CD14-positive monocyte (primary cell): ENCODE measurements at regions not wholly inside any gene's neighbourhood (a gene's known extent, or its start where the extent isn't known, plus 50 kb on each side); places are given as distances from the start of the nearest gene placed in this dataset.

Experiments
- DNase-seq, 3 donors: peaks; one replicate each; pipeline ENCODE4 v3.0.0-alpha.2; 2011 to 2022
- H2AFZ ChIP-seq: 2 replicates; pipeline ENCODE4 v1.6.0; 2012; ENCODE audit warnings: mild to moderate bottlenecking, low read depth, low read length, inconsistent platforms; ENCODE audit not compliant: insufficient read depth, poor library complexity, severe bottlenecking
- H3K27ac ChIP-seq, 2 donors: 1 replicate in 1 of 2; 2 replicates in 1 of 2; pipeline ENCODE4 v1.5.1; 2012 to 2013; ENCODE audit warnings: low read length in 2 of 2, control low read depth in 1 of 2, inconsistent platforms in 1 of 2, low read depth in 1 of 2, mild to moderate bottlenecking in 1 of 2
- H3K27me3 ChIP-seq, 2 donors: one replicate each; pipeline versions ENCODE4 v1.6.0 to v1.6.1; 2011 to 2013; ENCODE audit warnings: low read length in 2 of 2; ENCODE audit not compliant: control insufficient read depth in 2 of 2, insufficient read depth in 2 of 2
- H3K36me3 ChIP-seq, 2 donors: replicated peaks in 1 of 2; 1 replicate in 1 of 2; 2 replicates in 1 of 2; pipeline versions ENCODE4 v1.5.1 to v1.6.1; 2012 to 2013; ENCODE audit warnings: low read length in 2 of 2, control low read depth in 1 of 2, inconsistent platforms in 1 of 2, mild to moderate bottlenecking in 1 of 2; ENCODE audit not compliant: insufficient read depth in 2 of 2, control insufficient read depth in 1 of 2
- H3K4me1 ChIP-seq, 2 donors: 1 replicate in 1 of 2; 2 replicates in 1 of 2; pipeline versions ENCODE4 v1.5.1 to v1.6.1; 2012 to 2013; ENCODE audit warnings: low read length in 2 of 2, control low read depth in 1 of 2, inconsistent platforms in 1 of 2, mild to moderate bottlenecking in 1 of 2, moderate library complexity in 1 of 2; ENCODE audit not compliant: insufficient read depth in 2 of 2, control insufficient read depth in 1 of 2
- H3K4me2 ChIP-seq: replicated peaks from 2 replicates; pipeline ENCODE3; 2012; ENCODE audit warnings: low read length, moderate library complexity, mild to moderate bottlenecking; ENCODE audit not compliant: poor library complexity, severe bottlenecking; ENCODE audit errors: extremely low read depth
- H3K4me3 ChIP-seq, 3 experiments: fragments of 200-600 bp in 1 of 3; sonication (generic) in 1 of 3; replicated peaks in 1 of 3; 1 replicate in 2 of 3; 2 replicates in 1 of 3; pipeline ENCODE4 v1.5.1; 2011 to 2013; ENCODE audit warnings: low read length in 3 of 3, mild to moderate bottlenecking in 3 of 3, control low read depth in 2 of 3, low read depth in 2 of 3, inconsistent platforms in 1 of 3, moderate library complexity in 1 of 3
- H3K79me2 ChIP-seq: 2 replicates; pipeline ENCODE4 v1.6.0; 2012; ENCODE audit warnings: mild to moderate bottlenecking, control low read depth, inconsistent platforms, low read length, moderate library complexity; ENCODE audit not compliant: insufficient read depth
- H3K9ac ChIP-seq: 2 replicates; pipeline ENCODE4 v1.6.0; 2017; ENCODE audit warnings: low read length, mild to moderate bottlenecking; ENCODE audit not compliant: insufficient read depth, poor library complexity, severe bottlenecking
- H3K9me3 ChIP-seq, 2 donors: replicated peaks in 1 of 2; 1 replicate in 1 of 2; 2 replicates in 1 of 2; pipeline versions ENCODE4 v1.5.1 to v1.6.1; 2012 to 2013; ENCODE audit warnings: low read length in 2 of 2, control low read depth in 1 of 2; ENCODE audit not compliant: control insufficient read depth in 1 of 2, insufficient read depth in 1 of 2
- H4K20me1 ChIP-seq: 2 replicates; pipeline ENCODE4 v1.6.0; 2012; ENCODE audit warnings: mild to moderate bottlenecking, low read length, control low read depth, moderate library complexity; ENCODE audit not compliant: insufficient read depth
- H3K27ac Mint-ChIP-seq, 7 donors: one replicate each; pipeline ENCODE4 v1.8.0; 2020; ENCODE audit warnings: mild to moderate bottlenecking in 7 of 7, mixed read lengths in 7 of 7, moderate library complexity in 6 of 7, inconsistent platforms in 2 of 7
- H3K27me3 Mint-ChIP-seq, 3 donors: one replicate each; pipeline ENCODE4 v1.8.0; 2021 to 2022; ENCODE audit warnings: low read depth in 3 of 3, mild to moderate bottlenecking in 3 of 3, mixed read lengths in 3 of 3, moderate library complexity in 3 of 3, inconsistent platforms in 1 of 3
- H3K36me3 Mint-ChIP-seq, 2 donors: one replicate each; pipeline ENCODE4 v1.8.0; 2020; ENCODE audit warnings: mixed read lengths in 2 of 2, inconsistent platforms in 1 of 2, mild to moderate bottlenecking in 1 of 2
- H3K4me1 Mint-ChIP-seq: one replicate; pipeline ENCODE4 v1.8.0; 2020; ENCODE audit warnings: mild to moderate bottlenecking, mixed read lengths
- H3K4me3 Mint-ChIP-seq, 2 donors: one replicate each; pipeline ENCODE4 v1.8.0; 2020; ENCODE audit warnings: mild to moderate bottlenecking in 2 of 2, mixed read lengths in 2 of 2, moderate library complexity in 1 of 2
- H3K9me3 Mint-ChIP-seq, 7 donors: one replicate each; pipeline ENCODE4 v1.8.0; 2020 to 2022; ENCODE audit warnings: mixed read lengths in 7 of 7, mild to moderate bottlenecking in 6 of 7, moderate library complexity in 6 of 7, inconsistent platforms in 2 of 7
- WGBS: methylation state at CpG from one replicate; pipeline ENCODE4 v1.1.5; 2013; ENCODE audit warnings: missing lambda C conversion rate; ENCODE audit not compliant: insufficient coverage; 5-methylcytosine and 5-hydroxymethylcytosine counted together
- intact Hi-C, 2 donors: fragments of 100-400 bp; cut with micrococcal nuclease; formaldehyde crosslinking; loops; one replicate each; pipeline versions ENCODE4 v1.15.0 to v1.15.1; 2023
- TF ChIP-seq, protein P1 (sequence below): fragments of 200-600 bp; IDR thresholded peaks from one replicate; pipeline ENCODE4 v1.8.0; 2022; ENCODE audit warnings: antibody characterized with exemption, mild to moderate bottlenecking

DNA sequence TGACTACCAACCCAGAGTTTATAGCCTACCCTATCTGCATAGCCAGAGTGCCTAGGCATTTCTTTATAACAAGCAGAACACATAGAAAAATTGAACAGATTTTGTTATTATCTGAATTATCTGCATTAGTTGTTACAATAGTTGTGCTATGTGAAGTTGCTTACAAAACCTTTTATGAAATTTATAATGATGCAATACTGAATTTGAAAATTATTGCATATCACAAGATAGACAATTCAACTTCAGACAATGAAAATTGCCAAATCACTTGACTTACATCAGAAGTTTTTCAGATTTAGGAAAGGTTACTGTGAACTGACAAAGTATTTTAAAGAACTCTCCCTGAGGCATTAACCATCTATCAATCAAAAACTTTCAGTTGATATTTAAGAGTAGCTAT is 437.9 kb upstream of the PIK3C3 start:
- Histone ChIP-seq H3K36me3 (no peaks in the 10 kb centered on the region), H4K20me1 (no peaks in the 10 kb centered on the region), H3K9ac (no peak overlapping the region), H3K4me1 (no peaks in the 10 kb centered on the region), H3K27me3 (no peaks in the 10 kb centered on the region), H3K79me2 (no peaks in the 10 kb centered on the region), H3K27ac (no peak overlapping the region), H3K4me2 (no peak overlapping the region), H3K9me3 (no peaks in the 10 kb centered on the region), H3K4me3 (no peak overlapping the region), H2AFZ (no peak overlapping the region)
- TF ChIP-seq, protein P1, sequence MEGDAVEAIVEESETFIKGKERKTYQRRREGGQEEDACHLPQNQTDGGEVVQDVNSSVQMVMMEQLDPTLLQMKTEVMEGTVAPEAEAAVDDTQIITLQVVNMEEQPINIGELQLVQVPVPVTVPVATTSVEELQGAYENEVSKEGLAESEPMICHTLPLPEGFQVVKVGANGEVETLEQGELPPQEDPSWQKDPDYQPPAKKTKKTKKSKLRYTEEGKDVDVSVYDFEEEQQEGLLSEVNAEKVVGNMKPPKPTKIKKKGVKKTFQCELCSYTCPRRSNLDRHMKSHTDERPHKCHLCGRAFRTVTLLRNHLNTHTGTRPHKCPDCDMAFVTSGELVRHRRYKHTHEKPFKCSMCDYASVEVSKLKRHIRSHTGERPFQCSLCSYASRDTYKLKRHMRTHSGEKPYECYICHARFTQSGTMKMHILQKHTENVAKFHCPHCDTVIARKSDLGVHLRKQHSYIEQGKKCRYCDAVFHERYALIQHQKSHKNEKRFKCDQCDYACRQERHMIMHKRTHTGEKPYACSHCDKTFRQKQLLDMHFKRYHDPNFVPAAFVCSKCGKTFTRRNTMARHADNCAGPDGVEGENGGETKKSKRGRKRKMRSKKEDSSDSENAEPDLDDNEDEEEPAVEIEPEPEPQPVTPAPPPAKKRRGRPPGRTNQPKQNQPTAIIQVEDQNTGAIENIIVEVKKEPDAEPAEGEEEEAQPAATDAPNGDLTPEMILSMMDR = no peak
- Mint-ChIP-seq H3K36me3 (no peaks in the 10 kb centered on the region), H3K4me1 (no peaks in the 10 kb centered on the region), H3K27ac (no peak overlapping the region), H3K9me3 (peaks cover 0 to 3% (median 0%) of the 10 kb centered on the region in 7 donors), H3K27me3 (no peaks in the 10 kb centered on the region), H3K4me3 (no peak overlapping the region)
- DNase-seq = no peak
- intact Hi-C loops = no loop called here

DNA sequence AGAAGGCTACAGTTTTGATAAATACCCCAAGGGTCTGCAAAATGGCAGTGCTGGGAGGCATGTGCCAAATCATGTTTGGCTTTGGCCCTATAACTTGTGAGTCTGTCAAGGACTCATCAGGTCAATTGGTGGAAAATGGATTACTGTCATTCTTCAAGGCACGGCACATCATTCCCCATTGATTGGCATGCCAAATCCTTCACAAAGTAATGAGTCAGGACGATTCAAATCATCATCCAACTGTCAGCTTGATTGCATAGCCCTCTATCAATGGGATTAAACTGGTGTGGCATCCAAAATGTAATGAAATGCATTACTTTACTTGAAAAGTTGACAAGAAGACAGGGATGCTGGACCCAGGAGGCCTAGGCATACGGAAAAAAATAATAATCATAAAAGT is 441.6 kb upstream of the PIK3C3 start:
- H2AFZ ChIP-seq = no peak overlapping the region
- DNase-seq = no peak
- H3K27me3 Mint-ChIP-seq = no peaks in the 10 kb centered on the region
- H3K4me3 Mint-ChIP-seq = no peak overlapping the region
- no peak overlapping the region for H3K27ac ChIP-seq
- H4K20me1 ChIP-seq = no peaks in the 10 kb centered on the region
- intact Hi-C loops = no loop called here
- no peaks in the 10 kb centered on the region for H3K4me1 ChIP-seq
- H3K79me2 ChIP-seq = no peaks in the 10 kb centered on the region
- H3K9me3 ChIP-seq = no peaks in the 10 kb centered on the region
- H3K27ac Mint-ChIP-seq = no peak overlapping the region
- H3K36me3 ChIP-seq = no peaks in the 10 kb centered on the region
- H3K36me3 Mint-ChIP-seq = no peaks in the 10 kb centered on the region
- TF ChIP-seq, protein P1 = no peak
- no peak overlapping the region for H3K4me2 ChIP-seq
- no peaks in the 10 kb centered on the region for H3K4me1 Mint-ChIP-seq
- no peak overlapping the region for H3K4me3 ChIP-seq
- H3K9ac ChIP-seq = no peak overlapping the region
- WGBS = 100% methylated on average over 1 of the region's 3 CpGs
- H3K27me3 ChIP-seq = no peaks in the 10 kb centered on the region
- peaks cover 0 to 3% (median 0%) of the 10 kb centered on the region in 7 donors for H3K9me3 Mint-ChIP-seq
